Liver (tissue), 8 donors: ENCODE measurements at regions not wholly inside any gene's neighbourhood (a gene's known extent, or its start where the extent isn't known, plus 50 kb on each side); places are given as distances from the start of the nearest gene placed in this dataset.

Experiments used
- DNase-seq: peaks from one replicate; pipeline ENCODE4 v3.0.0-alpha.2; 2017; ENCODE audit warnings: low spot score
- H3K27ac ChIP-seq, 2 donors: one replicate each; pipeline ENCODE4 v1.7.0; 2013; ENCODE audit warnings: inconsistent platforms in 2 of 2, low read length in 2 of 2, control low read depth in 1 of 2, low read depth in 1 of 2, mild to moderate bottlenecking in 1 of 2
- H3K27me3 ChIP-seq, 4 donors: one replicate each; pipeline versions ENCODE4 v1.6.1 to v1.7.0; 2013; ENCODE audit warnings: low read length in 3 of 4, inconsistent platforms in 1 of 4, mild to moderate bottlenecking in 1 of 4, moderate library complexity in 1 of 4; ENCODE audit not compliant: control insufficient read depth in 4 of 4, insufficient read depth in 4 of 4
- H3K36me3 ChIP-seq, 4 donors: one replicate each; pipeline versions ENCODE4 v1.6.1 to v1.7.0; 2013; ENCODE audit warnings: low read length in 3 of 4, mild to moderate bottlenecking in 3 of 4, low read depth in 1 of 4, moderate library complexity in 1 of 4; ENCODE audit not compliant: control insufficient read depth in 4 of 4, insufficient read depth in 3 of 4
- H3K4me1 ChIP-seq, 4 donors: one replicate each; pipeline versions ENCODE4 v1.6.1 to v1.7.0; 2013; ENCODE audit warnings: low read length in 3 of 4, mild to moderate bottlenecking in 3 of 4, moderate library complexity in 1 of 4; ENCODE audit not compliant: control insufficient read depth in 4 of 4, insufficient read depth in 4 of 4
- H3K4me3 ChIP-seq, 3 donors: one replicate each; pipeline versions ENCODE4 v1.6.1 to v1.7.0; 2013; ENCODE audit warnings: low read length in 3 of 3, control low read depth in 1 of 3, low read depth in 1 of 3, mild to moderate bottlenecking in 1 of 3
- H3K9ac ChIP-seq, 2 donors: one replicate each; pipeline ENCODE4 v1.7.0; 2013; ENCODE audit warnings: low read length in 2 of 2, mild to moderate bottlenecking in 2 of 2, moderate library complexity in 2 of 2, control low read depth in 1 of 2, low read depth in 1 of 2
- H3K9me3 ChIP-seq, 4 donors: one replicate each; pipeline versions ENCODE4 v1.6.1 to v1.7.0; 2013; ENCODE audit warnings: low read length in 3 of 4; ENCODE audit not compliant: control insufficient read depth in 4 of 4
- ATF3 ChIP-seq: IDR thresholded peaks from 2 replicates; pipeline ENCODE4 v1.6.1; 2016; ENCODE audit warnings: antibody characterized with exemption
- CTCF ChIP-seq: fragments of 150-350 bp; IDR thresholded peaks from 2 replicates; pipeline ENCODE4 v1.5.1; 2017; ENCODE audit warnings: improper control_type of control experiment, low read depth, low read length; ENCODE audit not compliant: missing input control
- EGR1 ChIP-seq, 2 donors: IDR thresholded peaks; 2 replicates each; pipeline ENCODE4 v1.6.1; 2016 to 2018; ENCODE audit warnings: antibody characterized with exemption in 2 of 2, low read depth in 2 of 2
- FOXA1 ChIP-seq: IDR thresholded peaks from 2 replicates; pipeline ENCODE4 v1.6.1; 2016; ENCODE audit warnings: antibody characterized with exemption
- FOXA2 ChIP-seq: IDR thresholded peaks from 2 replicates; pipeline ENCODE4 v1.6.1; 2016; ENCODE audit warnings: antibody characterized with exemption
- GABPA ChIP-seq, 2 donors: IDR thresholded peaks in 1 of 2; conservative IDR thresholded peaks in 1 of 2; 2 replicates each; pipeline ENCODE4 v1.6.1; 2016; ENCODE audit warnings: antibody characterized with exemption in 2 of 2, mild to moderate bottlenecking in 1 of 2, moderate library complexity in 1 of 2
- HNF4A ChIP-seq, 2 donors: conservative IDR thresholded peaks; 2 replicates each; pipeline ENCODE4 v1.6.1; 2016; ENCODE audit warnings: antibody characterized with exemption in 2 of 2, mild to moderate bottlenecking in 2 of 2
- HNF4G ChIP-seq: IDR thresholded peaks from 2 replicates; pipeline ENCODE4 v1.6.1; 2016; ENCODE audit warnings: antibody characterized with exemption
- JUND ChIP-seq, 2 donors: IDR thresholded peaks; 2 replicates each; pipeline ENCODE4 v1.6.1; 2016; ENCODE audit warnings: antibody characterized with exemption in 2 of 2
- MAX ChIP-seq: IDR thresholded peaks from 2 replicates; pipeline ENCODE4 v1.6.1; 2016; ENCODE audit warnings: antibody characterized with exemption
- NR2F2 ChIP-seq: IDR thresholded peaks from 2 replicates; pipeline ENCODE4 v1.6.1; 2016; ENCODE audit warnings: antibody characterized with exemption
- RAD21 ChIP-seq, 2 donors: IDR thresholded peaks; 2 replicates each; pipeline ENCODE4 v1.6.1; 2016; ENCODE audit warnings: antibody characterized with exemption in 2 of 2, mild to moderate bottlenecking in 2 of 2
- REST ChIP-seq: IDR thresholded peaks from 2 replicates; pipeline ENCODE4 v1.6.1; 2016; ENCODE audit warnings: antibody characterized with exemption, mild to moderate bottlenecking
- RXRA ChIP-seq, 2 donors: IDR thresholded peaks; 2 replicates each; pipeline ENCODE4 v1.6.1; 2017 to 2018; ENCODE audit warnings: antibody characterized with exemption in 2 of 2, mild to moderate bottlenecking in 1 of 2
- SP1 ChIP-seq: IDR thresholded peaks from 2 replicates; pipeline ENCODE4 v1.6.1; 2018; ENCODE audit warnings: antibody characterized with exemption, mild to moderate bottlenecking
- TAF1 ChIP-seq: conservative IDR thresholded peaks from 2 replicates; pipeline ENCODE4 v1.6.1; 2016; ENCODE audit warnings: antibody characterized with exemption, mild to moderate bottlenecking
- YY1 ChIP-seq: IDR thresholded peaks from 2 replicates; pipeline ENCODE4 v1.6.1; 2016; ENCODE audit warnings: antibody characterized with exemption, mild to moderate bottlenecking
- ZBTB33 ChIP-seq: IDR thresholded peaks from 2 replicates; pipeline ENCODE4 v1.6.1; 2016; ENCODE audit warnings: antibody characterized with exemption
- WGBS: extraction: QIAGEN DNeasy Blood & Tissue Kit; methylation state at CpG from one replicate; pipeline ENCODE4 v1.1.7; 2013; 5-methylcytosine and 5-hydroxymethylcytosine counted together
- donor health status: healthy.
- donor health status: healthy.
- donor health status: healthy.
- donor health status: healthy.
- donor health status: healthy.

- no peak for DNase-seq
- no peak overlapping the region for H3K4me3 ChIP-seq
- H3K27me3 ChIP-seq = peaks cover 0 to 3% (median 0%) of the 10 kb centered on the region in 4 donors
- no peaks in the 10 kb centered on the region for H3K9me3 ChIP-seq
- H3K4me1 ChIP-seq = no peaks in the 10 kb centered on the region
- H3K36me3 ChIP-seq = no peaks in the 10 kb centered on the region
- H3K27ac ChIP-seq = no peak overlapping the region
- no peak overlapping the region for H3K9ac ChIP-seq
- 46% methylated on average over 1 of the region's 1 CpG for WGBS
- TF ChIP-seq YY1 = no peak
- TF ChIP-seq NR2F2 = no peak
- TF ChIP-seq MAX = no peak
- no peak for TF ChIP-seq GABPA (IDR thresholded peaks at IDR 0.05 in 1 of 2, conservative IDR thresholded peaks at IDR 0.05 in 1 of 2)
- TF ChIP-seq RXRA (IDR thresholded peaks at IDR 0.05) = no peak
- no peak for TF ChIP-seq EGR1 (IDR thresholded peaks at IDR 0.05; ENCODE audit: low read depth in 2 of 2)
- no peak for TF ChIP-seq REST
- no peak for TF ChIP-seq HNF4G
- TF ChIP-seq ATF3 = no peak
- no peak for TF ChIP-seq TAF1
- TF ChIP-seq HNF4A (conservative IDR thresholded peaks at IDR 0.05) = no peak
- no peak for TF ChIP-seq ZBTB33
- no peak for TF ChIP-seq SP1
- TF ChIP-seq JUND (IDR thresholded peaks at IDR 0.05) = no peak
- no peak for TF ChIP-seq FOXA2
- TF ChIP-seq CTCF = no peak
- no peak for TF ChIP-seq RAD21 (IDR thresholded peaks at IDR 0.05)
- no peak for TF ChIP-seq FOXA1
Observed at GRCh38 chr9:103899866-103900265, 194.2 kb upstream of the SMC2 start.
